IMR-90 (cell line): ENCODE measurements at regions not wholly inside any gene's neighbourhood (a gene's known extent, or its start where the extent isn't known, plus 50 kb on each side); places are given as distances from the start of the nearest gene placed in this dataset.

Experiments
- ATAC-seq: fragments of 200-7000 bp; cut with Tn5 transposase; 2 replicates; pipeline ENCODE4 v1.9.1; 2020; ENCODE audit warnings: low read depth, mild to moderate bottlenecking, moderate library complexity
- BruUV-seq: library from RNA; stranded (reverse); fragments of 400-500 nt; replicated peaks from 2 replicates; lab custom pipeline; 2021; lab: Mats Ljungman, UMichigan
- CTCF ChIA-PET: fragments of 300-600 bp; formaldehyde crosslinking; extraction: SDS; loops from one replicate; lab custom pipeline; 2021; ENCODE audit warnings: antibody characterized with exemption; lab: Yijun Ruan, JAX
- POLR2A ChIA-PET: fragments of 300-600 bp; sonication (Branson Sonifier 250); formaldehyde crosslinking; loops from one replicate; lab custom pipeline; 2022; ENCODE audit warnings: antibody characterized with exemption; ENCODE audit not compliant: unreplicated experiment; lab: Charles Lee
- DNase-seq: peaks from one replicate; pipeline ENCODE4 v3.0.0; 2013
- H2AFZ ChIP-seq: replicated peaks from 2 replicates; pipeline ENCODE3; 2013; ENCODE audit warnings: low read length, mild to moderate bottlenecking; ENCODE audit not compliant: poor library complexity
- H2AK5ac ChIP-seq: 2 replicates; pipeline ENCODE4 v1.6.1; 2013; ENCODE audit warnings: low read depth, low read length, inconsistent platforms
- H2AK9ac ChIP-seq: replicated peaks from 2 replicates; pipeline ENCODE3; 2013; ENCODE audit warnings: mild to moderate bottlenecking, low read depth, low read length, moderate library complexity; ENCODE audit not compliant: poor library complexity
- H2BK120ac ChIP-seq: 2 replicates; pipeline ENCODE4 v1.6.1; 2013; ENCODE audit warnings: low read depth, low read length, inconsistent platforms
- H2BK15ac ChIP-seq: 3 replicates; pipeline ENCODE4 v1.6.1; 2013; ENCODE audit warnings: low read depth, low read length, inconsistent platforms
- H2BK20ac ChIP-seq: 2 replicates; pipeline ENCODE4 v1.6.1; 2013; ENCODE audit warnings: low read depth, mild to moderate bottlenecking, inconsistent platforms, low read length, moderate library complexity
- H2BK5ac ChIP-seq: 2 replicates; pipeline ENCODE4 v1.6.1; 2013; ENCODE audit warnings: mild to moderate bottlenecking, low read depth, low read length, inconsistent platforms; ENCODE audit not compliant: poor library complexity, severe bottlenecking
- H3K14ac ChIP-seq: replicated peaks from 2 replicates; pipeline ENCODE4 v1.6.1; 2013; ENCODE audit warnings: low read depth, low read length, inconsistent platforms
- H3K18ac ChIP-seq: 2 replicates; pipeline ENCODE4 v1.6.1; 2013; ENCODE audit warnings: low read depth, low read length, control low read depth
- H3K23ac ChIP-seq: 2 replicates; pipeline ENCODE4 v1.6.1; 2013; ENCODE audit warnings: low read depth, low read length, inconsistent platforms
- H3K27ac ChIP-seq: 2 replicates; pipeline ENCODE4 v1.5.1; 2013; ENCODE audit warnings: mild to moderate bottlenecking, control low read depth, low read length; ENCODE audit not compliant: insufficient read depth
- H3K27me3 ChIP-seq: 2 replicates; pipeline ENCODE4 v1.6.1; 2013; ENCODE audit warnings: low read length; ENCODE audit not compliant: control insufficient read depth, insufficient read depth
- H3K36me3 ChIP-seq: 2 replicates; pipeline ENCODE4 v1.6.1; 2013; ENCODE audit warnings: low read length, mixed read lengths; ENCODE audit not compliant: control insufficient read depth, insufficient read depth
- H3K4ac ChIP-seq: 2 replicates; pipeline ENCODE4 v1.6.1; 2013; ENCODE audit warnings: low read depth, low read length, inconsistent platforms
- H3K4me1 ChIP-seq: 2 replicates; pipeline ENCODE4 v1.6.1; 2013; ENCODE audit warnings: low read length, mixed read lengths; ENCODE audit not compliant: control insufficient read depth, insufficient read depth
- H3K4me2 ChIP-seq: 2 replicates; pipeline ENCODE4 v1.6.1; 2013; ENCODE audit warnings: low read depth, mild to moderate bottlenecking, control low read depth, low read length, moderate library complexity
- H3K4me3 ChIP-seq: 2 replicates; pipeline ENCODE4 v1.5.1; 2013; ENCODE audit warnings: low read depth, mild to moderate bottlenecking, control low read depth, low read length, moderate library complexity; ENCODE audit not compliant: insufficient read depth
- H3K56ac ChIP-seq: 2 replicates; pipeline ENCODE4 v1.6.1; 2013; ENCODE audit warnings: low read length, inconsistent platforms; ENCODE audit not compliant: insufficient read depth; ENCODE audit errors: extremely low read depth
- H3K79me1 ChIP-seq, 2 experiments: 2 replicates each; pipeline ENCODE4 v1.6.1; 2013; ENCODE audit warnings: low read length in 2 of 2, inconsistent platforms in 1 of 2, low read depth in 1 of 2
- H3K9ac ChIP-seq: 2 replicates; pipeline ENCODE4 v1.6.1; 2013; ENCODE audit warnings: low read depth, low read length, control low read depth
- H3K9me1 ChIP-seq: 2 replicates; pipeline ENCODE4 v1.6.1; 2013; ENCODE audit warnings: low read length, inconsistent platforms; ENCODE audit not compliant: insufficient read depth
- H3K9me3 ChIP-seq: 2 replicates; pipeline ENCODE4 v1.6.1; 2013; ENCODE audit warnings: low read length; ENCODE audit not compliant: control insufficient read depth, insufficient read depth
- H4K20me1 ChIP-seq: 2 replicates; pipeline ENCODE4 v1.6.1; 2013; ENCODE audit warnings: low read length, inconsistent platforms; ENCODE audit not compliant: insufficient read depth
- H4K5ac ChIP-seq: 2 replicates; pipeline ENCODE4 v1.6.1; 2013; ENCODE audit warnings: mild to moderate bottlenecking, low read depth, low read length, control low read depth
- H4K8ac ChIP-seq, 2 experiments: 2 replicates each; pipeline ENCODE4 v1.6.1; 2013; ENCODE audit warnings: low read depth in 2 of 2, low read length in 2 of 2, control low read depth in 1 of 2, inconsistent platforms in 1 of 2
- H4K91ac ChIP-seq: 2 replicates; pipeline ENCODE4 v1.6.1; 2013; ENCODE audit warnings: low read depth, low read length, inconsistent platforms; ENCODE audit not compliant: insufficient read depth
- MAZ ChIP-seq: IDR thresholded peaks from 2 replicates; pipeline ENCODE4 v1.6.1; 2012; ENCODE audit warnings: low read depth, mild to moderate bottlenecking, low read length, improper control_type of control experiment, moderate library complexity, borderline replicate concordance
- MXI1 ChIP-seq: IDR thresholded peaks from 2 replicates; pipeline ENCODE4 v1.6.1; 2012; ENCODE audit warnings: low read depth, mild to moderate bottlenecking, low read length, moderate library complexity, borderline replicate concordance
- RCOR1 ChIP-seq: IDR thresholded peaks from 2 replicates; pipeline ENCODE4 v1.6.1; 2012; ENCODE audit warnings: mild to moderate bottlenecking, low read length, improper control_type of control experiment; ENCODE audit not compliant: insufficient replicate concordance
- WGBS, 2 experiments: methylation state at CpG; one replicate each; pipeline versions ENCODE4 v1.1.5 to v1.1.7; 2013; ENCODE audit warnings: missing lambda C conversion rate in 2 of 2; ENCODE audit not compliant: insufficient read length in 1 of 2; ENCODE audit errors: extremely low coverage in 2 of 2; 5-methylcytosine and 5-hydroxymethylcytosine counted together
- dilution Hi-C: fragments of 300-500 bp; cut with HindIII; formaldehyde crosslinking; loops from one replicate; pipeline ENCODE4 v1.14.3; 2018; ENCODE audit warnings: low sequenced_read_pairs; ENCODE audit not compliant: unreplicated experiment
- in situ Hi-C: fragments of 300-500 bp; cut with MboI; formaldehyde crosslinking; loops from 3 replicates; pipeline ENCODE4 v1.14.3; 2019; ENCODE audit warnings: low sequenced_read_pairs, inconsistent platforms, mixed read lengths
- intact Hi-C: fragments of 100-400 bp; cut with micrococcal nuclease; formaldehyde crosslinking; loops from 2 replicates; pipeline ENCODE4 v1.10.0; 2022
- TF ChIP-seq, protein P1 (sequence below): fragments of 150-350 bp; IDR thresholded peaks from 2 replicates; pipeline ENCODE4 v1.6.1; 2016; ENCODE audit warnings: low read depth, mild to moderate bottlenecking, low read length, moderate library complexity, borderline replicate concordance

DNA sequence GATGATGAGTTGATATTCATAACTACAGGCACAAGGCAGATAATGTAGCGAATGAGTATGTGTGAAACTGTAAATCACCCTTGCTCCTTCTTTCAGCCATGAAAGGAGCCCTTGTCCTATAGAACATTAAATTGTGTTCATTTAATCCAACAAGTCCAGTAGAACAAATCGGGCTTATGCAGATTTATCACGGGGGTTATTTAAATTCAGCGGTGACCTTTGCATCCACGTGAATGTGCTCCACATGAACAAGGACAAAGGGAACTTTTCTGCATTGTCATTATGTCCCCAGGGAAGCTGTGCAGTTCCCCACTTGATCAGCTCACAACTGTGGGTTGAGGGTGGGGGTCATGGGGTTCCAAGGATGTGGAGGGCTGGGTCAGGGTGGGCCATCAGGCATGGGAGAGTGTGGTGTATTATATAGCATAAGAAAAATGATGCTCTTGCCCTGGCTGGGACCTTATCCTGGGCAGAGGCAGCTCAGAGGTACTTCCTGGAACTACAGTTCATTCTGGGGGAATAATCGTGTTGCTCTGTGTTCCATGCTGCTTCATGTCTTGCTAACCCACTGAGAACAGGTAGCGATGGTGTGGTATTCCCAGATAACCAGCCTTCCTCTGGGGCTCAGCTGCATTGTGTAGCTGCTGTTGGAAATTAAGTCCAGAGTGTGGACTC, 306.6 kb downstream of the FAT3 start:
- Histone ChIP-seq H3K18ac (no peak overlapping the region), H3K9ac (no peak overlapping the region), H3K4me3 (no peak overlapping the region), H2BK5ac (no peak overlapping the region), H3K27ac (no peak overlapping the region), H2AK5ac (no peak overlapping the region), H2BK15ac (no peak overlapping the region), H4K20me1 (no peaks in the 10 kb centered on the region), H3K79me1 (no peaks in the 10 kb centered on the region), H3K36me3 (no peaks in the 10 kb centered on the region), H3K9me3 (no peaks in the 10 kb centered on the region), H2AFZ (no peak overlapping the region), H4K91ac (no peak overlapping the region), H3K9me1 (no peaks in the 10 kb centered on the region), H3K14ac (no peak overlapping the region), H3K56ac (no peak overlapping the region), H4K8ac (no peak overlapping the region), H3K27me3 (no peaks in the 10 kb centered on the region), H3K4ac (no peak overlapping the region), H4K5ac (no peak overlapping the region), H2BK120ac (no peak overlapping the region), H3K4me1 (no peaks in the 10 kb centered on the region), H2BK20ac (no peak overlapping the region), H2AK9ac (no peak overlapping the region), H3K23ac (no peak overlapping the region), H3K4me2 (no peak overlapping the region)
- ChIA-PET POLR2A (no interaction called here), CTCF (no interaction called here)
- ATAC-seq (no peak), DNase-seq (no peak)
- dilution Hi-C loops (no loop called here), in situ Hi-C loops (loop anchor here (25.0 kb wide), 1 partner anchor 319 kb away; the partner anchor contains the start of gene FAT3), intact Hi-C loops (no loop called here)
- 73% methylated on average over 4 of the region's 7 CpGs; no CpG with 5 or more reads in 1 of the 2 experiments for WGBS, 2 experiments
- TF ChIP-seq MAZ (no peak), MXI1 (no peak), RCOR1 (no peak)
- TF ChIP-seq, protein P1, sequence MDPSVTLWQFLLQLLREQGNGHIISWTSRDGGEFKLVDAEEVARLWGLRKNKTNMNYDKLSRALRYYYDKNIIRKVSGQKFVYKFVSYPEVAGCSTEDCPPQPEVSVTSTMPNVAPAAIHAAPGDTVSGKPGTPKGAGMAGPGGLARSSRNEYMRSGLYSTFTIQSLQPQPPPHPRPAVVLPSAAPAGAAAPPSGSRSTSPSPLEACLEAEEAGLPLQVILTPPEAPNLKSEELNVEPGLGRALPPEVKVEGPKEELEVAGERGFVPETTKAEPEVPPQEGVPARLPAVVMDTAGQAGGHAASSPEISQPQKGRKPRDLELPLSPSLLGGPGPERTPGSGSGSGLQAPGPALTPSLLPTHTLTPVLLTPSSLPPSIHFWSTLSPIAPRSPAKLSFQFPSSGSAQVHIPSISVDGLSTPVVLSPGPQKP, result no peak
- BruUV-seq, result no TSS peak
